IMR-90 (cell line): ENCODE measurements at regions not wholly inside any gene's neighbourhood (a gene's known extent, or its start where the extent isn't known, plus 50 kb on each side); places are given as distances from the start of the nearest gene placed in this dataset.

Experiments
- CEBPB ChIP-seq: IDR thresholded peaks from 2 replicates; pipeline ENCODE4 v1.6.1; 2012; ENCODE audit warnings: low read depth, low read length, improper control_type of control experiment
- TF ChIP-seq, protein P1 (sequence below): conservative IDR thresholded peaks from 2 replicates; pipeline ENCODE4 v1.5.1; 2012; ENCODE audit warnings: mild to moderate bottlenecking, low read depth, low read length, improper control_type of control experiment

DNA sequence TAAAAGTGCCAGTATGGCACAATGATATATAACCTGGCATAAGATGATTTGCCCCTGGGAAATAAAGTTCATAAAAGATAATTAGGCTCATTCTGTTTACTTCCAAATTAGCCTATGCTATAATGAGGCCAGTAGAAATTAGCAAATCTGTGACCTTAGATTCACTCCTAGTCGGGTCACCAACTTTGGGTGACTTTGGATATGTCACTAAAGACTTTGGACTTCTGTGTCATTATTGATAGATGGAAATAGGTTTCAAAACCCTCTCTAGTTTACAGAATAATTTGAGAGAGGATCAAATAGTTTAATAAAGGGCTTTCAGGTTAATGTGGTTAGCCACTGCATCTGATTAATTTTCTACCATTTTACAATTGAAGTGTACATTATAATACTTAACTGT is 1869.3 kb upstream of the FLRT2 start:
- TF ChIP-seq CEBPB, result no peak
- TF ChIP-seq, protein P1, sequence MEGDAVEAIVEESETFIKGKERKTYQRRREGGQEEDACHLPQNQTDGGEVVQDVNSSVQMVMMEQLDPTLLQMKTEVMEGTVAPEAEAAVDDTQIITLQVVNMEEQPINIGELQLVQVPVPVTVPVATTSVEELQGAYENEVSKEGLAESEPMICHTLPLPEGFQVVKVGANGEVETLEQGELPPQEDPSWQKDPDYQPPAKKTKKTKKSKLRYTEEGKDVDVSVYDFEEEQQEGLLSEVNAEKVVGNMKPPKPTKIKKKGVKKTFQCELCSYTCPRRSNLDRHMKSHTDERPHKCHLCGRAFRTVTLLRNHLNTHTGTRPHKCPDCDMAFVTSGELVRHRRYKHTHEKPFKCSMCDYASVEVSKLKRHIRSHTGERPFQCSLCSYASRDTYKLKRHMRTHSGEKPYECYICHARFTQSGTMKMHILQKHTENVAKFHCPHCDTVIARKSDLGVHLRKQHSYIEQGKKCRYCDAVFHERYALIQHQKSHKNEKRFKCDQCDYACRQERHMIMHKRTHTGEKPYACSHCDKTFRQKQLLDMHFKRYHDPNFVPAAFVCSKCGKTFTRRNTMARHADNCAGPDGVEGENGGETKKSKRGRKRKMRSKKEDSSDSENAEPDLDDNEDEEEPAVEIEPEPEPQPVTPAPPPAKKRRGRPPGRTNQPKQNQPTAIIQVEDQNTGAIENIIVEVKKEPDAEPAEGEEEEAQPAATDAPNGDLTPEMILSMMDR, result no peak
